TTC549 (cell line): ENCODE measurements at regions not wholly inside any gene's neighbourhood (a gene's known extent, or its start where the extent isn't known, plus 50 kb on each side); places are given as distances from the start of the nearest gene placed in this dataset.
"Not testable (repeated sequence)": the region's sequence is repeated elsewhere in the genome, so short reads cannot be mapped to it uniquely, and the experiment has no call there.

ENCODE experiments used
- FAIRE-seq: peaks from 2 replicates; lab custom pipeline; 2012; peaks lifted over from hg19 to GRCh38; lab: Jason Lieb, UNC

GRCh38 chr10:2315045-2315485, 577.7 kb upstream of the ADARB2 start:
- FAIRE-seq: not testable (repeated sequence)

- no peak for FAIRE-seq
Observed at GRCh38 chr10:2306081-2306480, 568.8 kb upstream of the ADARB2 start.

GRCh38 chr10:2303169-2303568, 565.8 kb upstream of the ADARB2 start:
- FAIRE-seq: no peak

GRCh38 chr10:2301227-2301626, 563.9 kb upstream of the ADARB2 start:
- FAIRE-seq: no peak

- no peak for FAIRE-seq
Observed at GRCh38 chr10:2300231-2300630, 562.9 kb upstream of the ADARB2 start.

- FAIRE-seq: no peak
Observed at GRCh38 chr10:2296179-2296891, 559.0 kb upstream of the ADARB2 start.

- no peak for FAIRE-seq
Observed at GRCh38 chr10:2294739-2295138, 557.4 kb upstream of the ADARB2 start.

- no peak for FAIRE-seq
Observed at GRCh38 chr10:2284071-2284470, 546.7 kb upstream of the ADARB2 start.

GRCh38 chr10:2282202-2282601, 544.9 kb upstream of the ADARB2 start:
- FAIRE-seq: no peak

GRCh38 chr10:2280713-2281300, 543.5 kb upstream of the ADARB2 start:
- FAIRE-seq: no peak

- no peak for FAIRE-seq
Observed at GRCh38 chr10:2279711-2280110, 542.4 kb upstream of the ADARB2 start.

- no peak for FAIRE-seq
Observed at GRCh38 chr10:2278363-2278762, 541.0 kb upstream of the ADARB2 start.

GRCh38 chr10:2263561-2263960, 526.2 kb upstream of the ADARB2 start:
- no peak for FAIRE-seq

GRCh38 chr10:2262878-2263277, 525.6 kb upstream of the ADARB2 start:
- no peak for FAIRE-seq

GRCh38 chr10:2262333-2262732, 525.0 kb upstream of the ADARB2 start:
- no peak for FAIRE-seq

GRCh38 chr10:2256241-2256640, 518.9 kb upstream of the ADARB2 start:
- FAIRE-seq: no peak

- FAIRE-seq: no peak
Observed at GRCh38 chr10:2252096-2252495, 514.8 kb upstream of the ADARB2 start.

- FAIRE-seq: no peak
Observed at GRCh38 chr10:2251631-2252030, 514.3 kb upstream of the ADARB2 start.

GRCh38 chr10:2246747-2247146, 509.4 kb upstream of the ADARB2 start:
- no peak for FAIRE-seq

GRCh38 chr10:2245580-2245979, 508.3 kb upstream of the ADARB2 start:
- no peak for FAIRE-seq

- no peak for FAIRE-seq
Observed at GRCh38 chr10:2244471-2244870, 507.1 kb upstream of the ADARB2 start.

- FAIRE-seq: no peak
Observed at GRCh38 chr10:2236876-2237275, 499.6 kb upstream of the ADARB2 start.

GRCh38 chr10:2232479-2232878, 495.2 kb upstream of the ADARB2 start:
- FAIRE-seq: no peak

GRCh38 chr10:2230478-2230877, 493.2 kb upstream of the ADARB2 start:
- no peak for FAIRE-seq
